Small intestine (tissue), 7 donors: ENCODE measurements at regions not wholly inside any gene's neighbourhood (a gene's known extent, or its start where the extent isn't known, plus 50 kb on each side); places are given as distances from the start of the nearest gene placed in this dataset.
"Not testable (repeated sequence)": the region's sequence is repeated elsewhere in the genome, so short reads cannot be mapped to it uniquely, and the experiment has no call there.

Source experiments
- DNase-seq, 2 donors: peaks; one replicate each; pipeline versions ENCODE4 v3.0.0 to v3.0.0-alpha.2; 2013
- FAIRE-seq: peaks from 2 replicates; lab custom pipeline; 2012; peaks lifted over from hg19 to GRCh38; lab: Jason Lieb, UNC
- H3K27ac ChIP-seq, 3 donors: one replicate each; pipeline ENCODE4 v1.5.1; 2013; ENCODE audit warnings: low read length in 2 of 3, mild to moderate bottlenecking in 2 of 3, control low read depth in 1 of 3, inconsistent platforms in 1 of 3, low read depth in 1 of 3, moderate library complexity in 1 of 3
- H3K27me3 ChIP-seq, 3 donors: one replicate each; pipeline ENCODE4 v1.6.1; 2013; ENCODE audit warnings: low read length in 3 of 3, inconsistent platforms in 1 of 3; ENCODE audit not compliant: control insufficient read depth in 3 of 3, insufficient read depth in 3 of 3
- H3K36me3 ChIP-seq, 3 donors: one replicate each; pipeline ENCODE4 v1.6.1; 2013; ENCODE audit warnings: low read length in 3 of 3, inconsistent platforms in 1 of 3, low read depth in 1 of 3, mild to moderate bottlenecking in 1 of 3, moderate library complexity in 1 of 3; ENCODE audit not compliant: control insufficient read depth in 3 of 3, insufficient read depth in 2 of 3
- H3K4me1 ChIP-seq, 3 donors: one replicate each; pipeline ENCODE4 v1.6.1; 2013; ENCODE audit warnings: low read length in 2 of 3, inconsistent platforms in 1 of 3, low read depth in 1 of 3, mild to moderate bottlenecking in 1 of 3, moderate library complexity in 1 of 3; ENCODE audit not compliant: control insufficient read depth in 3 of 3, insufficient read depth in 2 of 3
- H3K4me3 ChIP-seq, 3 donors: one replicate each; pipeline ENCODE4 v1.5.1; 2013; ENCODE audit warnings: low read length in 3 of 3, control low read depth in 1 of 3, inconsistent platforms in 1 of 3, low read depth in 1 of 3, mild to moderate bottlenecking in 1 of 3, moderate library complexity in 1 of 3
- H3K9me3 ChIP-seq, 2 donors: one replicate each; pipeline ENCODE4 v1.6.1; 2013; ENCODE audit warnings: low read depth in 1 of 2, low read length in 1 of 2; ENCODE audit not compliant: control insufficient read depth in 2 of 2, insufficient read depth in 1 of 2
- WGBS, 3 donors: extraction: QIAGEN DNeasy Blood & Tissue Kit; methylation state at CpG; one replicate each; pipeline ENCODE4 v1.1.7; 2013; 5-methylcytosine and 5-hydroxymethylcytosine counted together
- donor health status: healthy with polysubstance abuse.
- donor health status: control.
- donor health status: control.
- donor health status: Bipolar disorder and iron deficiency.
- donor health status: healthy.

- not testable (repeated sequence) for H3K36me3 ChIP-seq, DNase-seq, H3K4me1 ChIP-seq, H3K27ac ChIP-seq, H3K9me3 ChIP-seq, H3K27me3 ChIP-seq, H3K4me3 ChIP-seq, FAIRE-seq
- whole genome bisulfite sequencing, 3 donors = no CpG with 5 or more reads among the region's 4 CpGs
Observed at GRCh38 chr16:33583702-33584101, 124.3 kb downstream of the TP53TG3F start.

GRCh38 chr16:33588589-33588988, 129.2 kb downstream of the TP53TG3F start:
- H3K27me3 ChIP-seq, H3K36me3 ChIP-seq, H3K9me3 ChIP-seq, H3K4me1 ChIP-seq, FAIRE-seq, H3K27ac ChIP-seq, H3K4me3 ChIP-seq, DNase-seq: not testable (repeated sequence)
- WGBS, 3 donors = no CpG with 5 or more reads among the region's 8 CpGs

- 96 to 98% (median 97%) methylated on average over 4 of the region's 6 CpGs for WGBS, 3 donors
- H3K9me3 ChIP-seq, DNase-seq, FAIRE-seq, H3K4me1 ChIP-seq, H3K27me3 ChIP-seq, H3K36me3 ChIP-seq, H3K27ac ChIP-seq, H3K4me3 ChIP-seq: not testable (repeated sequence)
Observed at GRCh38 chr16:33593344-33593743, 133.9 kb downstream of the TP53TG3F start.

GRCh38 chr16:33595074-33595473, 135.7 kb downstream of the TP53TG3F start:
- H3K9me3 ChIP-seq, DNase-seq, H3K27me3 ChIP-seq, H3K4me3 ChIP-seq, H3K4me1 ChIP-seq, FAIRE-seq, H3K27ac ChIP-seq, H3K36me3 ChIP-seq: not testable (repeated sequence)
- no CpG with 5 or more reads among the region's 7 CpGs for WGBS, 3 donors

GRCh38 chr16:33601029-33601428, 141.6 kb downstream of the TP53TG3F start:
- H3K27me3 ChIP-seq, H3K4me3 ChIP-seq, H3K36me3 ChIP-seq, H3K9me3 ChIP-seq, FAIRE-seq, DNase-seq, H3K27ac ChIP-seq, H3K4me1 ChIP-seq: not testable (repeated sequence)
- WGBS, 3 donors = no CpG with 5 or more reads among the region's 4 CpGs

- H3K4me1 ChIP-seq, H3K36me3 ChIP-seq, H3K27ac ChIP-seq, DNase-seq, H3K27me3 ChIP-seq, H3K4me3 ChIP-seq, FAIRE-seq, H3K9me3 ChIP-seq: not testable (repeated sequence)
- WGBS, 3 donors = 38 to 43% (median 41%) methylated on average over 4 of the region's 4 CpGs
Observed at GRCh38 chr16:33623535-33624077, 164.2 kb downstream of the TP53TG3F start.

- not testable (repeated sequence) for FAIRE-seq, DNase-seq, H3K4me1 ChIP-seq, H3K27ac ChIP-seq, H3K36me3 ChIP-seq, H3K9me3 ChIP-seq, H3K4me3 ChIP-seq, H3K27me3 ChIP-seq
- WGBS, 3 donors = 54 to 79% (median 66%) methylated on average over 5 to 6 of the region's 6 CpGs
Observed at GRCh38 chr16:33628895-33629294, 169.5 kb downstream of the TP53TG3F start.

- not testable (repeated sequence) for H3K4me1 ChIP-seq, H3K4me3 ChIP-seq, H3K27me3 ChIP-seq, DNase-seq, H3K9me3 ChIP-seq, FAIRE-seq, H3K27ac ChIP-seq, H3K36me3 ChIP-seq
- 72 to 83% (median 79%) methylated on average over 4 of the region's 4 CpGs for WGBS, 3 donors
Observed at GRCh38 chr16:33631713-33632112, 172.3 kb downstream of the TP53TG3F start.

- 85 to 90% (median 90%) methylated on average over 3 of the region's 3 CpGs for WGBS, 3 donors
- FAIRE-seq, H3K27me3 ChIP-seq, H3K36me3 ChIP-seq, H3K4me3 ChIP-seq, H3K27ac ChIP-seq, H3K4me1 ChIP-seq, DNase-seq, H3K9me3 ChIP-seq: not testable (repeated sequence)
Observed at GRCh38 chr16:33634057-33634456, 174.6 kb downstream of the TP53TG3F start.
